ENCODE measurements at regions not wholly inside any gene's neighbourhood (a gene's known extent, or its start where the extent isn't known, plus 50 kb on each side); places are given as distances from the start of the nearest gene placed in this dataset.

DNA sequence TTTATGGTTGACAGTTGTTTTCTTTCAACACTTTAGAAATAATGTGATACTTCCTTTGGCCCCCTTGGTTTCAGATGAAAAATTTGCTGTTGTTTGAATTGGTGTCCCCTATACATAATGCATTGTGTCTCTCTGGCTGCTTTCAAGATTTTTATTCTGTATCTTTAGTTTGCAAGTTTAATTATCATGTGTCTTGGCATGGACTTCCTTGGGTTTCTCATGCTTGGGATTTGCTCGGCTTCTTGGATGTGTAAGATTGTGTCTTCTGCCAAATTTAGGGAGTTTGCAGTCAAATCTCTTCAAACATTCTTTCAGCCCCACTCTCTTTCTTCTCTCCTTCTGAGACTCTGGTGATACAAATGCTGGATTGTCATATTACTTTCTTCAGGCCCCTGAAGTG, 53.4 kb upstream of the PTPRG start:
- Mint-ChIP-seq H3K27ac (ENCODE audit: low read depth, unreplicated experiment) (no peak overlapping the region), H3K36me3 (ENCODE audit: insufficient read depth, unreplicated experiment) (no peaks in the 10 kb centered on the region), H3K9me3 (ENCODE audit: unreplicated experiment) (no peaks in the 10 kb centered on the region), H3K27me3 (ENCODE audit: insufficient read depth, unreplicated experiment) (no peaks in the 10 kb centered on the region), H3K4me3 (ENCODE audit: unreplicated experiment) (no peak overlapping the region), H3K4me1 (ENCODE audit: insufficient read depth, unreplicated experiment) (no peaks in the 10 kb centered on the region)
- TF ChIP-seq, protein P1, sequence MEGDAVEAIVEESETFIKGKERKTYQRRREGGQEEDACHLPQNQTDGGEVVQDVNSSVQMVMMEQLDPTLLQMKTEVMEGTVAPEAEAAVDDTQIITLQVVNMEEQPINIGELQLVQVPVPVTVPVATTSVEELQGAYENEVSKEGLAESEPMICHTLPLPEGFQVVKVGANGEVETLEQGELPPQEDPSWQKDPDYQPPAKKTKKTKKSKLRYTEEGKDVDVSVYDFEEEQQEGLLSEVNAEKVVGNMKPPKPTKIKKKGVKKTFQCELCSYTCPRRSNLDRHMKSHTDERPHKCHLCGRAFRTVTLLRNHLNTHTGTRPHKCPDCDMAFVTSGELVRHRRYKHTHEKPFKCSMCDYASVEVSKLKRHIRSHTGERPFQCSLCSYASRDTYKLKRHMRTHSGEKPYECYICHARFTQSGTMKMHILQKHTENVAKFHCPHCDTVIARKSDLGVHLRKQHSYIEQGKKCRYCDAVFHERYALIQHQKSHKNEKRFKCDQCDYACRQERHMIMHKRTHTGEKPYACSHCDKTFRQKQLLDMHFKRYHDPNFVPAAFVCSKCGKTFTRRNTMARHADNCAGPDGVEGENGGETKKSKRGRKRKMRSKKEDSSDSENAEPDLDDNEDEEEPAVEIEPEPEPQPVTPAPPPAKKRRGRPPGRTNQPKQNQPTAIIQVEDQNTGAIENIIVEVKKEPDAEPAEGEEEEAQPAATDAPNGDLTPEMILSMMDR (IDR thresholded peaks at IDR 0.05; ENCODE audit: unreplicated experiment), result no peak
- intact Hi-C loops (cut with micrococcal nuclease), result no loop called here
- no TSS peak for BruUV-seq (replicated peaks)
- POLR2A ChIA-PET, result no interaction called here
- CTCF ChIA-PET, result interaction anchor here (0.6 kb wide), 2 partner anchors 138 to 1401 kb away, joined by 3 read pairs; no protein-coding TSS in a partner anchor
- DNase-seq (ENCODE audit: unreplicated experiment), result no peak

Data from MCF 10A (cell line).